UCSD-AML1 (cell line): ENCODE measurements at regions not wholly inside any gene's neighbourhood (a gene's known extent, or its start where the extent isn't known, plus 50 kb on each side); places are given as distances from the start of the nearest gene placed in this dataset.

Experiments used
- DNase-seq: peaks from one replicate; lab custom pipeline; 2025; ENCODE audit not compliant: unreplicated experiment; lab: John Stamatoyannopoulos, UW

DNA sequence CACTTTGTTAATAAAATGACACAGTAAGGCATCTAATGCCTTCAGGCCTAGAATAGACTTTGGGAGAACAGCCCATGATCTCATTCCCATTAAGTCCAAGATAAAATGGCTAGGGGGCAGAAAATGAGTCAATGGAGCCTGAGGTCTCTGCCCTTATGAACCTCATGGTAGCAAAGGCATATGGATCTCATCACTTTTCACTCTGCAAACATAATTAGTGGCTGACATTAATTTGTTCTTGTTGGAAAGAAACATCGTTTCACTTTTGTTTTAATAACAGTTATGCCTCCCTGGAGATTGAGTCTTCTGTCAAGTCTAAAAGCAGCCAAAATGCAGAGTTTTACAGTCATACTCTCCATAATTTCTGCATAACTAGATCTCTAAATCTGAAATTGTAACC is 111.8 kb upstream of the API5 start:
- DNase-seq, result no peak

DNA sequence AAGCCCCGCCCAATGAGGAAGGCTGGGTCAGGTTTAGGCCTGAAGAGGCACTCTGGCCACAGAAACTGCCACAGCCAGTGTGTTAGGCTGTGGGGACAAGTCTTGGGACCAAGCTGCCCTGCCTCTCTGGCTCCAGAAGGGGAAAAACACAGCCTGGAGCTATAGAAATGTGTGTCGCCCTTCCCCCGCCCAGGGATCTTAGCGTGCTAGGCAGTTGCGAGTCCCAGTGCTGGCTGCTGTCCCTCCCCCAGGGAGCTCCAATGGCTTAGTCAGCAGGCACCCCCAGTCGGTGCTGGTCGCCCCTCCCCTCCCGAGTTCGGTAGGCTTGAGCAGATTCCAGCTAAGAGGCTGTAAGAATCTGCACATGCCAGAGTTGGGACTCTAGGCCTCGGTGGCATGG is 99.5 kb upstream of the API5 start:
- no peak for DNase-seq

- no peak for DNase-seq
Measured at GRCh38 chr11:43214471-43214870, 97.3 kb upstream of the API5 start.

- no peak for DNase-seq
Measured at GRCh38 chr11:43217849-43218248, 93.9 kb upstream of the API5 start.

GRCh38 chr11:43222215-43222614 is 89.6 kb upstream of the API5 start:
- no peak for DNase-seq

- no peak for DNase-seq
Measured at GRCh38 chr11:43223026-43223425, 88.8 kb upstream of the API5 start.

- DNase-seq, result no peak
Measured at GRCh38 chr11:43234881-43235280, 76.9 kb upstream of the API5 start.

DNA sequence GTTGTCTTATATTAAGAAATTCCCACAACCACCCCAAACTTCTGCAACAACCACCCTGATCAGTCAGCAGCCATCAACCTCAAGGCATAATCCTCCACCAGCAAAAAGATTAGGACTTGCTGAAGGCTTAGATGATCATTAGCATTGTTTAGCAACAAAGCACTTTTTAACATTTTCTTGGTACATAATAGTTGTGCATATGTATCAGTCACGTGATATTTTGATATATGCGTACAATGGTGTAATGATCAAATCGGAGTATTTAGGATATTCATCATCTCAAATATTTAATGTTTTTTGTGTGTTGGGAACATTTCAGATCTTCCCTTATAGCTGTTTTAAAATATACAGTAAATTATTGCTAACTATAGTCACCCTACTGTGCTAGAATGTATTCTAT is 73.5 kb upstream of the API5 start:
- DNase-seq, result no peak

GRCh38 chr11:43239791-43240190 is 72.0 kb upstream of the API5 start:
- DNase-seq, result no peak

DNA sequence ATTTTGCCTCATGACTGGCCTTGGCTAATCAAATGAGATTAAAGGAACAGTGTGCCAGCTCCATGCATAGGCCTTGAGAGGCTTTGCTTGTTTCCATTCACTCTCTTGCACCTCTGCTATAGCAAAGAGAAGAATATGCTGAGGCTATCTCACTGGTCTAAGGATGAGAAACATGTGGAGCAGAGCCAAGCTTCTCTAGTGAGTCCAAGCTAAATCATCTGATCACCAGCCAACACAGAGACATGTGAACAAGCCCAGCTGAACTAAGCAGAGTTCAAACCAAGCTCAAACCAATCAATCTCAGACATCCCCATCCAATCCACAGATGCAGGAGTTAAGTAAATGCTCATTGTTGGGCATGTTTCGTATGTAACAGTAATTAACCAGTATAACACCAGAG is 69.4 kb upstream of the API5 start:
- no peak for DNase-seq

- DNase-seq, result no peak
Measured at GRCh38 chr11:43243927-43244326, 67.9 kb upstream of the API5 start.

- DNase-seq, result no peak
Measured at GRCh38 chr11:43245466-43245865, 66.3 kb upstream of the API5 start.

- DNase-seq, result no peak
Measured at GRCh38 chr11:43250309-43250708, 61.5 kb upstream of the API5 start.

DNA sequence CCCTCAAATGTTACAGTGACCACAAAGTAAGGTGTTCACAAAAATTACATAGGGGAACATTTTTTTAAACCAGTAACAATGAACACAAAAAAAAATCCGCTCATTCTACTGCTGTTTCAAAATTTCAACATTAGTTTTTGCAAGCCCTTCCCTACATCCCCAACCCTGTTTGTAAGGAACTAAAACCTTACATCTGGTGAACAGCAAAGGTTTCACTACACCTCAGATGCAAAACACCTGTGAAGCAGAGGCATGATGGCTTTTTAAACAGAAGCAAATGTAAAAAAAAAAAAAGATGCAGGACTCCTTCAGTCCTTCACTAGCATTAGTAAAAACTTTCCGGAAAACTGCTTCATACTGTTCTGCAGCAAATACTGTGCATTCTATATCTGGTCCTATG is 50.0 kb upstream of the API5 start:
- no peak for DNase-seq
